HG03159 (cell line): ENCODE measurements at regions not wholly inside any gene's neighbourhood (a gene's known extent, or its start where the extent isn't known, plus 50 kb on each side); places are given as distances from the start of the nearest gene placed in this dataset.
"Not testable (repeated sequence)": the region's sequence is repeated elsewhere in the genome, so short reads cannot be mapped to it uniquely, and the experiment has no call there.

Experiments
- ATAC-seq: cut with Tn5 transposase; IDR thresholded peaks from one replicate; pipeline ENCODE4 v1.9.1; 2021; ENCODE audit warnings: mild to moderate bottlenecking, moderate library complexity; ENCODE audit not compliant: unreplicated experiment

- ATAC-seq, result not testable (repeated sequence)
Measured at GRCh38 chr2:87526258-87526657, 221.6 kb upstream of the PLGLB2 start.

GRCh38 chr2:87531968-87532715 lies 215.7 kb upstream of the PLGLB2 start:
- ATAC-seq, result not testable (repeated sequence)

- ATAC-seq, result not testable (repeated sequence)
Measured at GRCh38 chr2:87533390-87534272, 214.3 kb upstream of the PLGLB2 start.

- not testable (repeated sequence) for ATAC-seq
Measured at GRCh38 chr2:87534273-87534889, 213.5 kb upstream of the PLGLB2 start.

- not testable (repeated sequence) for ATAC-seq
Measured at GRCh38 chr2:87536427-87536826, 211.5 kb upstream of the PLGLB2 start.

- ATAC-seq, result not testable (repeated sequence)
Measured at GRCh38 chr2:87537251-87537671, 210.6 kb upstream of the PLGLB2 start.

GRCh38 chr2:87538268-87538667 lies 209.6 kb upstream of the PLGLB2 start:
- ATAC-seq, result not testable (repeated sequence)

GRCh38 chr2:87539151-87539943 lies 208.5 kb upstream of the PLGLB2 start:
- ATAC-seq, result not testable (repeated sequence)

- not testable (repeated sequence) for ATAC-seq
Measured at GRCh38 chr2:87540242-87540641, 207.6 kb upstream of the PLGLB2 start.

- ATAC-seq, result not testable (repeated sequence)
Measured at GRCh38 chr2:87542599-87543174, 205.2 kb upstream of the PLGLB2 start.

GRCh38 chr2:87543797-87544196 lies 204.1 kb upstream of the PLGLB2 start:
- ATAC-seq, result not testable (repeated sequence)

GRCh38 chr2:87547106-87547505 lies 200.8 kb upstream of the PLGLB2 start:
- not testable (repeated sequence) for ATAC-seq

- not testable (repeated sequence) for ATAC-seq
Measured at GRCh38 chr2:87547966-87548365, 199.9 kb upstream of the PLGLB2 start.

GRCh38 chr2:87548681-87549536 lies 199.0 kb upstream of the PLGLB2 start:
- not testable (repeated sequence) for ATAC-seq

- ATAC-seq, result not testable (repeated sequence)
Measured at GRCh38 chr2:87549561-87550202, 198.2 kb upstream of the PLGLB2 start.

- not testable (repeated sequence) for ATAC-seq
Measured at GRCh38 chr2:87554678-87555077, 193.2 kb upstream of the PLGLB2 start.

GRCh38 chr2:87555082-87555481 lies 192.8 kb upstream of the PLGLB2 start:
- ATAC-seq, result not testable (repeated sequence)

- ATAC-seq, result not testable (repeated sequence)
Measured at GRCh38 chr2:87559001-87559400, 188.9 kb upstream of the PLGLB2 start.

- not testable (repeated sequence) for ATAC-seq
Measured at GRCh38 chr2:87559735-87560134, 188.2 kb upstream of the PLGLB2 start.
